HepG2 (cell line): ENCODE measurements at regions not wholly inside any gene's neighbourhood (a gene's known extent, or its start where the extent isn't known, plus 50 kb on each side); places are given as distances from the start of the nearest gene placed in this dataset.

Experiments used
- ATAC-seq: fragments of 200-7000 bp; cut with Tn5 transposase; 3 replicates; pipeline ENCODE4 v1.9.1; 2020; ENCODE audit warnings: mild to moderate bottlenecking, moderate library complexity
- BruUV-seq: library from RNA; stranded (reverse); fragments of 400-500 nt; replicated peaks from 2 replicates; lab custom pipeline; 2021; lab: Mats Ljungman, UMichigan
- CTCF ChIA-PET: fragments of 300-600 bp; formaldehyde crosslinking; extraction: SDS; loops from one replicate; lab custom pipeline; 2021; ENCODE audit warnings: low total read pairs, inconsistent platforms, low intra/inter-chr PET ratio; lab: Yijun Ruan, JAX
- POLR2A ChIA-PET: fragments of 350-600 bp; sonication (Branson Sonifier 250); formaldehyde crosslinking; loops from one replicate; lab custom pipeline; 2020; ENCODE audit warnings: antibody characterized with exemption, inconsistent platforms; lab: Yijun Ruan, JAX
- DNase-seq: peaks from one replicate; pipeline ENCODE4 v3.0.0-alpha.2; 2015; ENCODE audit warnings: low spot score
- FAIRE-seq: peaks from 3 replicates; lab custom pipeline; 2011; peaks lifted over from hg19 to GRCh38; lab: Jason Lieb, UNC
- H2AFZ ChIP-seq: one replicate; pipeline ENCODE4 v1.6.1; 2011; ENCODE audit warnings: low read length, inconsistent platforms
- H3K27ac ChIP-seq: fragments of 300-600 bp; 3 replicates; pipeline ENCODE4 v1.8.0; 2011; ENCODE audit warnings: mixed run types, mild to moderate bottlenecking, mixed read lengths, low read length, inconsistent platforms; ENCODE audit not compliant: insufficient read depth; ENCODE audit errors: extremely low read length
- H3K27me3 ChIP-seq, 2 experiments: fragments of 200-600 bp in 1 of 2; 2 replicates in 1 of 2; 3 replicates in 1 of 2; pipeline versions ENCODE4 v1.6.0 to v1.8.0; 2011; ENCODE audit warnings: low read length in 2 of 2, mild to moderate bottlenecking in 2 of 2, moderate library complexity in 2 of 2, inconsistent platforms in 1 of 2; ENCODE audit not compliant: insufficient read depth in 2 of 2, control insufficient read depth in 1 of 2
- H3K36me3 ChIP-seq, 2 experiments: fragments of 200-600 bp in 1 of 2; replicated peaks in 1 of 2; 2 replicates in 1 of 2; 3 replicates in 1 of 2; pipeline versions ENCODE4 v1.5.1 to v1.8.0; 2011; ENCODE audit warnings: low read length in 2 of 2, inconsistent platforms in 1 of 2; ENCODE audit not compliant: insufficient read depth in 2 of 2, control insufficient read depth in 1 of 2
- H3K4me1 ChIP-seq: 2 replicates; pipeline ENCODE4 v1.5.1; 2012; ENCODE audit warnings: low read length, inconsistent platforms; ENCODE audit not compliant: insufficient read depth
- H3K4me2 ChIP-seq: 2 replicates; pipeline ENCODE4 v1.6.0; 2011; ENCODE audit warnings: low read depth, low read length, inconsistent platforms
- H3K4me3 ChIP-seq, 3 experiments: fragments of 200-600 bp in 1 of 3; sonication (generic), shearing (Covaris generic) in 1 of 3; replicated peaks in 1 of 3; 2 replicates each; pipeline ENCODE4 v1.5.1; 2011 to 2016; ENCODE audit warnings: low read length in 3 of 3, inconsistent platforms in 2 of 3, low read depth in 2 of 3, mild to moderate bottlenecking in 2 of 3, control low read depth in 1 of 3, mixed read lengths in 1 of 3; ENCODE audit not compliant: insufficient read depth in 1 of 3
- H3K79me2 ChIP-seq: one replicate; pipeline ENCODE4 v1.6.1; 2011; ENCODE audit warnings: low read length, inconsistent platforms; ENCODE audit not compliant: insufficient read depth
- H3K9ac ChIP-seq: 2 replicates; pipeline ENCODE4 v1.6.0; 2011; ENCODE audit warnings: mild to moderate bottlenecking, low read depth, low read length, inconsistent platforms; ENCODE audit not compliant: insufficient read depth
- H3K9me3 ChIP-seq: 2 replicates; pipeline ENCODE4 v1.5.1; 2012; ENCODE audit warnings: mild to moderate bottlenecking, low read length
- H4K20me1 ChIP-seq: 2 replicates; pipeline ENCODE4 v1.6.0; 2011; ENCODE audit warnings: inconsistent platforms, mild to moderate bottlenecking, low read length, moderate library complexity; ENCODE audit not compliant: insufficient read depth
- FOXO1 ChIP-seq: sonication (generic); formaldehyde crosslinking; IDR thresholded peaks from 2 replicates; pipeline ENCODE4 v1.4.0; 2020; ENCODE audit warnings: missing genetic modification reagents
- HMG20B ChIP-seq: conservative IDR thresholded peaks from 2 replicates; pipeline ENCODE4 v1.6.1; 2016; ENCODE audit warnings: missing genetic modification reagents, missing compliant biosample characterization
- HOXA9 ChIP-seq: sonication (generic); formaldehyde crosslinking; IDR thresholded peaks from 2 replicates; pipeline ENCODE4 v1.8.1; 2022; ENCODE audit warnings: missing genetic modification reagents, mild to moderate bottlenecking, moderate library complexity, borderline replicate concordance
- KLF6 ChIP-seq: IDR thresholded peaks from 2 replicates; pipeline ENCODE4 v1.8.0; 2016; ENCODE audit warnings: missing biosample characterization, missing genetic modification reagents
- NRL ChIP-seq: sonication (generic); formaldehyde crosslinking; IDR thresholded peaks from 2 replicates; pipeline ENCODE4 v1.5.0; 2020; ENCODE audit warnings: missing genetic modification reagents, mild to moderate bottlenecking, moderate library complexity, borderline replicate concordance
- SRF ChIP-seq: IDR thresholded peaks from 2 replicates; pipeline ENCODE4 v1.6.1; 2011; ENCODE audit warnings: mild to moderate bottlenecking, low read depth, low read length, moderate library complexity
- TAF15 ChIP-seq: fragments of 200-400 bp; formaldehyde crosslinking; IDR thresholded peaks from one replicate; pipeline ENCODE4 v1.6.1; 2018; ENCODE audit warnings: mild to moderate bottlenecking, low read depth, low read length; ENCODE audit not compliant: poor library complexity, severe bottlenecking
- TOE1 ChIP-seq: sonication (generic); formaldehyde crosslinking; IDR thresholded peaks from 2 replicates; pipeline ENCODE4 v1.4.0; 2020; ENCODE audit warnings: mild to moderate bottlenecking, missing genetic modification reagents
- ZBTB1 ChIP-seq: sonication (generic); formaldehyde crosslinking; IDR thresholded peaks from 2 replicates; pipeline ENCODE4 v1.4.0; 2020; ENCODE audit warnings: missing genetic modification reagents, borderline replicate concordance
- ZFP1 ChIP-seq: IDR thresholded peaks from 2 replicates; pipeline ENCODE4 v1.6.1; 2016
- ZNF101 ChIP-seq: sonication (generic); formaldehyde crosslinking; IDR thresholded peaks from 2 replicates; pipeline ENCODE4 v1.4.0; 2020; ENCODE audit warnings: mild to moderate bottlenecking, low read depth, missing genetic modification reagents, borderline replicate concordance
- ZNF547 ChIP-seq: sonication (generic); formaldehyde crosslinking; IDR thresholded peaks from 2 replicates; pipeline ENCODE4 v1.5.1; 2020; ENCODE audit warnings: mild to moderate bottlenecking, missing genetic modification reagents
- ZNF605 ChIP-seq: sonication (generic); formaldehyde crosslinking; IDR thresholded peaks from 2 replicates; pipeline ENCODE4 v1.8.0; 2022; ENCODE audit warnings: mild to moderate bottlenecking, missing genetic modification reagents
- ZNF678 ChIP-seq: sonication (generic); formaldehyde crosslinking; IDR thresholded peaks from 2 replicates; pipeline ENCODE4 v1.4.0; 2020; ENCODE audit warnings: mild to moderate bottlenecking, missing genetic modification reagents
- ZNF780A ChIP-seq: sonication (generic); formaldehyde crosslinking; IDR thresholded peaks from 2 replicates; pipeline ENCODE4 v1.8.0; 2022; ENCODE audit warnings: mild to moderate bottlenecking, missing genetic modification reagents, moderate library complexity
- ZNF782 ChIP-seq: sonication (generic); formaldehyde crosslinking; IDR thresholded peaks from 2 replicates; pipeline ENCODE4 v1.4.0; 2020; ENCODE audit warnings: missing genetic modification reagents, mild to moderate bottlenecking, borderline replicate concordance
- ZNF850 ChIP-seq: sonication (generic); formaldehyde crosslinking; conservative IDR thresholded peaks from 2 replicates; pipeline ENCODE4 v1.9.0; 2021; ENCODE audit warnings: mild to moderate bottlenecking, missing genetic modification reagents
- WGBS: methylation state at CpG from one replicate; pipeline ENCODE4 v1.1.6; 2017; ENCODE audit warnings: low lambda C conversion rate; 5-methylcytosine and 5-hydroxymethylcytosine counted together
- in situ Hi-C: cut with HindIII; loops from 2 replicates; pipeline ENCODE4 v1.10.0; 2017; ENCODE audit warnings: low pct_unique_long_range_greater_than_20kb; ENCODE audit not compliant: extremely low pct_ligation_motif_present
- intact Hi-C: fragments of 100-400 bp; cut with micrococcal nuclease; formaldehyde crosslinking; loops from one replicate; pipeline ENCODE4 v1.10.0; 2022; ENCODE audit not compliant: unreplicated experiment
- TF ChIP-seq, protein P1 (sequence below): IDR thresholded peaks from 2 replicates; pipeline ENCODE4 v1.6.1; 2016; ENCODE audit warnings: low read depth
- TF ChIP-seq, protein P2 (sequence below): sonication (generic); formaldehyde crosslinking; IDR thresholded peaks from 2 replicates; pipeline ENCODE4 v1.4.0; 2020; ENCODE audit warnings: mild to moderate bottlenecking, missing genetic modification reagents
- TF ChIP-seq, protein P3 (sequence below): fragments of 450-650 bp; IDR thresholded peaks from 2 replicates; pipeline ENCODE4 v1.6.1; 2016

DNA sequence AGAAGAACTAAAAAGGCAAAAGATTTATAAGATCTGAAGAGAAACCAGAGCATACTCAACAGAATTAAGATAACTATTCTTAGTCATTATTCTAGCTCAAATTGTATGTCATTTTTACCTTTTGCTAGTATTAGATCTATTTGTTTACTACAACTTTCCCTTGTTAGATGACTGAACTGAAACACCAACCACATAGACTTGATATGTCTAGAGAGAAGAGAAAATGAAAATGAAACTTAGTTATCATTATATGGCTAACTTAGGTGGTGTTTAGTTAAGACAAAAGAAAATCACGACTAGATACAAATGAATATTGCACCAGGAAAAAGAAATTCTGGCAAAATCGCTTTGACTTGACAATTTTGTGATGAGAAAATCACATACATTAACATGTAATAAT is 690.8 kb downstream of the PCDH18 start:
- Histone ChIP-seq H3K27me3 (no peaks in the 10 kb centered on the region; a peak in 1 of 5 replicates), H3K9me3 (no peaks in the 10 kb centered on the region), H3K36me3 (no peaks in the 10 kb centered on the region), H2AFZ (no peak overlapping the region), H3K9ac (no peak overlapping the region), H3K4me1 (no peaks in the 10 kb centered on the region), H3K79me2 (no peaks in the 10 kb centered on the region), H4K20me1 (no peaks in the 10 kb centered on the region), H3K4me2 (no peak overlapping the region), H3K4me3 (no peak overlapping the region), H3K27ac (no peak overlapping the region)
- ChIA-PET POLR2A (no interaction called here), CTCF (no interaction called here)
- no TSS peak for BruUV-seq
- FAIRE-seq (no peak), DNase-seq (no peak), ATAC-seq (no peak)
- in situ Hi-C loops, result no loop called here
- TF ChIP-seq NRL (CRISPR knock-in tag) (no peak), HOXA9 (CRISPR knock-in tag) (no peak), ZNF782 (CRISPR knock-in tag) (no peak), TOE1 (CRISPR knock-in tag) (no peak), ZNF780A (CRISPR knock-in tag) (no peak), ZBTB1 (CRISPR knock-in tag) (no peak), ZNF101 (CRISPR knock-in tag) (no peak), ZNF850 (CRISPR knock-in tag) (no peak), KLF6 (CRISPR knock-in tag) (no peak), SRF (no peak), ZNF547 (CRISPR knock-in tag) (no peak), FOXO1 (no peak), TAF15 (no peak), HMG20B (no peak), ZNF678 (CRISPR knock-in tag) (no peak), ZNF605 (CRISPR knock-in tag) (no peak), ZFP1 (no peak)
- TF ChIP-seq, protein P1, sequence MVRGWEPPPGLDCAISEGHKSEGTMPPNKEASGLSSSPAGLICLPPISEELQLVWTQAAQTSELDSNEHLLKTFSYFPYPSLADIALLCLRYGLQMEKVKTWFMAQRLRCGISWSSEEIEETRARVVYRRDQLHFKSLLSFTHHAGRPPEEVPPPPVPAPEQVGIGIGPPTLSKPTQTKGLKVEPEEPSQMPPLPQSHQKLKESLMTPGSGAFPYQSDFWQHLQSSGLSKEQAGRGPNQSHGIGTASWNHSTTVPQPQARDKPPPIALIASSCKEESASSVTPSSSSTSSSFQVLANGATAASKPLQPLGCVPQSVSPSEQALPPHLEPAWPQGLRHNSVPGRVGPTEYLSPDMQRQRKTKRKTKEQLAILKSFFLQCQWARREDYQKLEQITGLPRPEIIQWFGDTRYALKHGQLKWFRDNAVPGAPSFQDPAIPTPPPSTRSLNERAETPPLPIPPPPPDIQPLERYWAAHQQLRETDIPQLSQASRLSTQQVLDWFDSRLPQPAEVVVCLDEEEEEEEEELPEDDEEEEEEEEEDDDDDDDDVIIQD, result no peak
- TF ChIP-seq, protein P2, sequence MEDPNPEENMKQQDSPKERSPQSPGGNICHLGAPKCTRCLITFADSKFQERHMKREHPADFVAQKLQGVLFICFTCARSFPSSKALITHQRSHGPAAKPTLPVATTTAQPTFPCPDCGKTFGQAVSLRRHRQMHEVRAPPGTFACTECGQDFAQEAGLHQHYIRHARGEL, result no peak
- TF ChIP-seq, protein P3, sequence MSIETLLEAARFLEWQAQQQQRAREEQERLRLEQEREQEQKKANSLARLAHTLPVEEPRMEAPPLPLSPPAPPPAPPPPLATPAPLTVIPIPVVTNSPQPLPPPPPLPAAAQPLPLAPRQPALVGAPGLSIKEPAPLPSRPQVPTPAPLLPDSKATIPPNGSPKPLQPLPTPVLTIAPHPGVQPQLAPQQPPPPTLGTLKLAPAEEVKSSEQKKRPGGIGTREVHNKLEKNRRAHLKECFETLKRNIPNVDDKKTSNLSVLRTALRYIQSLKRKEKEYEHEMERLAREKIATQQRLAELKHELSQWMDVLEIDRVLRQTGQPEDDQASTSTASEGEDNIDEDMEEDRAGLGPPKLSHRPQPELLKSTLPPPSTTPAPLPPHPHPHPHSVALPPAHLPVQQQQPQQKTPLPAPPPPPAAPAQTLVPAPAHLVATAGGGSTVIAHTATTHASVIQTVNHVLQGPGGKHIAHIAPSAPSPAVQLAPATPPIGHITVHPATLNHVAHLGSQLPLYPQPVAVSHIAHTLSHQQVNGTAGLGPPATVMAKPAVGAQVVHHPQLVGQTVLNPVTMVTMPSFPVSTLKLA, result no peak
- 3% methylated on average over 2 of the region's 2 CpGs for WGBS
- intact Hi-C loops, result no loop called here
